PC-9 (cell line): ENCODE measurements at regions not wholly inside any gene's neighbourhood (a gene's known extent, or its start where the extent isn't known, plus 50 kb on each side); places are given as distances from the start of the nearest gene placed in this dataset.

ENCODE experiments used
- CTCF ChIP-seq: fragments of 200-600 bp; sonication (generic); conservative IDR thresholded peaks from 2 replicates; pipeline ENCODE4 v1.6.1; 2017; ENCODE audit warnings: mixed run types, antibody characterized with exemption, mild to moderate bottlenecking, moderate library complexity
- EZH2 ChIP-seq: fragments of 200-600 bp; sonication (generic); IDR thresholded peaks from 2 replicates; pipeline ENCODE4 v1.8.0; 2017; ENCODE audit warnings: antibody characterized with exemption, low read depth

GRCh38 chr10:52442576-52442975 is 128.5 kb downstream of the DKK1 start:
- TF ChIP-seq CTCF = no peak
- TF ChIP-seq EZH2 = no peak
